HepG2 (cell line): ENCODE measurements at regions not wholly inside any gene's neighbourhood (a gene's known extent, or its start where the extent isn't known, plus 50 kb on each side); places are given as distances from the start of the nearest gene placed in this dataset.

Source experiments
- ATAC-seq: fragments of 200-7000 bp; cut with Tn5 transposase; 3 replicates; pipeline ENCODE4 v1.9.1; 2020; ENCODE audit warnings: mild to moderate bottlenecking, moderate library complexity
- BruUV-seq: library from RNA; stranded (reverse); fragments of 400-500 nt; replicated peaks from 2 replicates; lab custom pipeline; 2021; lab: Mats Ljungman, UMichigan
- CTCF ChIA-PET: fragments of 300-600 bp; formaldehyde crosslinking; extraction: SDS; loops from one replicate; lab custom pipeline; 2021; ENCODE audit warnings: low total read pairs, inconsistent platforms, low intra/inter-chr PET ratio; lab: Yijun Ruan, JAX
- POLR2A ChIA-PET: fragments of 350-600 bp; sonication (Branson Sonifier 250); formaldehyde crosslinking; loops from one replicate; lab custom pipeline; 2020; ENCODE audit warnings: antibody characterized with exemption, inconsistent platforms; lab: Yijun Ruan, JAX
- DNase-seq: peaks from one replicate; pipeline ENCODE4 v3.0.0-alpha.2; 2015; ENCODE audit warnings: low spot score
- FAIRE-seq: peaks from 3 replicates; lab custom pipeline; 2011; peaks lifted over from hg19 to GRCh38; lab: Jason Lieb, UNC
- H2AFZ ChIP-seq: one replicate; pipeline ENCODE4 v1.6.1; 2011; ENCODE audit warnings: low read length, inconsistent platforms
- H3K27ac ChIP-seq: fragments of 300-600 bp; 3 replicates; pipeline ENCODE4 v1.8.0; 2011; ENCODE audit warnings: mixed run types, mild to moderate bottlenecking, mixed read lengths, low read length, inconsistent platforms; ENCODE audit not compliant: insufficient read depth; ENCODE audit errors: extremely low read length
- H3K27me3 ChIP-seq, 2 experiments: fragments of 200-600 bp in 1 of 2; 2 replicates in 1 of 2; 3 replicates in 1 of 2; pipeline versions ENCODE4 v1.6.0 to v1.8.0; 2011; ENCODE audit warnings: low read length in 2 of 2, mild to moderate bottlenecking in 2 of 2, moderate library complexity in 2 of 2, inconsistent platforms in 1 of 2; ENCODE audit not compliant: insufficient read depth in 2 of 2, control insufficient read depth in 1 of 2
- H3K36me3 ChIP-seq, 2 experiments: fragments of 200-600 bp in 1 of 2; replicated peaks in 1 of 2; 2 replicates in 1 of 2; 3 replicates in 1 of 2; pipeline versions ENCODE4 v1.5.1 to v1.8.0; 2011; ENCODE audit warnings: low read length in 2 of 2, inconsistent platforms in 1 of 2; ENCODE audit not compliant: insufficient read depth in 2 of 2, control insufficient read depth in 1 of 2
- H3K4me1 ChIP-seq: 2 replicates; pipeline ENCODE4 v1.5.1; 2012; ENCODE audit warnings: low read length, inconsistent platforms; ENCODE audit not compliant: insufficient read depth
- H3K4me2 ChIP-seq: 2 replicates; pipeline ENCODE4 v1.6.0; 2011; ENCODE audit warnings: low read depth, low read length, inconsistent platforms
- H3K4me3 ChIP-seq, 3 experiments: fragments of 200-600 bp in 1 of 3; sonication (generic), shearing (Covaris generic) in 1 of 3; replicated peaks in 1 of 3; 2 replicates each; pipeline ENCODE4 v1.5.1; 2011 to 2016; ENCODE audit warnings: low read length in 3 of 3, inconsistent platforms in 2 of 3, low read depth in 2 of 3, mild to moderate bottlenecking in 2 of 3, control low read depth in 1 of 3, mixed read lengths in 1 of 3; ENCODE audit not compliant: insufficient read depth in 1 of 3
- H3K79me2 ChIP-seq: one replicate; pipeline ENCODE4 v1.6.1; 2011; ENCODE audit warnings: low read length, inconsistent platforms; ENCODE audit not compliant: insufficient read depth
- H3K9ac ChIP-seq: 2 replicates; pipeline ENCODE4 v1.6.0; 2011; ENCODE audit warnings: mild to moderate bottlenecking, low read depth, low read length, inconsistent platforms; ENCODE audit not compliant: insufficient read depth
- H3K9me3 ChIP-seq: 2 replicates; pipeline ENCODE4 v1.5.1; 2012; ENCODE audit warnings: mild to moderate bottlenecking, low read length
- H4K20me1 ChIP-seq: 2 replicates; pipeline ENCODE4 v1.6.0; 2011; ENCODE audit warnings: inconsistent platforms, mild to moderate bottlenecking, low read length, moderate library complexity; ENCODE audit not compliant: insufficient read depth
- IRX3 ChIP-seq: sonication (generic); formaldehyde crosslinking; IDR thresholded peaks from 2 replicates; pipeline ENCODE4 v1.8.1; 2023; ENCODE audit warnings: mild to moderate bottlenecking, low read depth, missing genetic modification reagents, borderline replicate concordance
- MXD1 ChIP-seq: sonication (generic); formaldehyde crosslinking; IDR thresholded peaks from 2 replicates; pipeline ENCODE4 v1.4.0; 2020; ENCODE audit warnings: mild to moderate bottlenecking, missing genetic modification reagents
- NKX3-1 ChIP-seq: sonication (generic); formaldehyde crosslinking; IDR thresholded peaks from 2 replicates; pipeline ENCODE4 v1.5.0; 2020; ENCODE audit warnings: missing genetic modification reagents
- NR3C1 ChIP-seq: sonication (generic); formaldehyde crosslinking; IDR thresholded peaks from 2 replicates; pipeline ENCODE4 v1.4.0; 2020; ENCODE audit warnings: missing genetic modification reagents
- SETDB1 ChIP-seq: sonication (generic); formaldehyde crosslinking; IDR thresholded peaks from 2 replicates; pipeline ENCODE4 v1.5.1; 2020; ENCODE audit warnings: missing genetic modification reagents, mild to moderate bottlenecking, borderline replicate concordance
- TARDBP ChIP-seq: sonication (generic); formaldehyde crosslinking; IDR thresholded peaks from 2 replicates; pipeline ENCODE4 v1.8.0; 2022; ENCODE audit warnings: mild to moderate bottlenecking, missing genetic modification reagents
- TEF ChIP-seq: sonication (generic); formaldehyde crosslinking; IDR thresholded peaks from 2 replicates; pipeline ENCODE4 v1.5.0; 2020; ENCODE audit warnings: missing genetic modification reagents
- ZNF326 ChIP-seq: sonication (generic); formaldehyde crosslinking; IDR thresholded peaks from 2 replicates; pipeline ENCODE4 v1.4.0; 2020; ENCODE audit warnings: missing genetic modification reagents, borderline replicate concordance
- ZNF597 ChIP-seq: sonication (generic); formaldehyde crosslinking; IDR thresholded peaks from 2 replicates; pipeline ENCODE4 v1.5.0; 2020; ENCODE audit warnings: missing genetic modification reagents
- ZNF879 ChIP-seq: sonication (generic); formaldehyde crosslinking; IDR thresholded peaks from 2 replicates; pipeline ENCODE4 v1.8.1; 2023; ENCODE audit warnings: missing genetic modification reagents
- in situ Hi-C: cut with HindIII; loops from 2 replicates; pipeline ENCODE4 v1.10.0; 2017; ENCODE audit warnings: low pct_unique_long_range_greater_than_20kb; ENCODE audit not compliant: extremely low pct_ligation_motif_present
- intact Hi-C: fragments of 100-400 bp; cut with micrococcal nuclease; formaldehyde crosslinking; loops from one replicate; pipeline ENCODE4 v1.10.0; 2022; ENCODE audit not compliant: unreplicated experiment
- TF ChIP-seq, protein P1 (sequence below): sonication (generic); formaldehyde crosslinking; IDR thresholded peaks from 2 replicates; pipeline ENCODE4 v1.8.0; 2022; ENCODE audit warnings: mild to moderate bottlenecking, missing genetic modification reagents, moderate library complexity

DNA sequence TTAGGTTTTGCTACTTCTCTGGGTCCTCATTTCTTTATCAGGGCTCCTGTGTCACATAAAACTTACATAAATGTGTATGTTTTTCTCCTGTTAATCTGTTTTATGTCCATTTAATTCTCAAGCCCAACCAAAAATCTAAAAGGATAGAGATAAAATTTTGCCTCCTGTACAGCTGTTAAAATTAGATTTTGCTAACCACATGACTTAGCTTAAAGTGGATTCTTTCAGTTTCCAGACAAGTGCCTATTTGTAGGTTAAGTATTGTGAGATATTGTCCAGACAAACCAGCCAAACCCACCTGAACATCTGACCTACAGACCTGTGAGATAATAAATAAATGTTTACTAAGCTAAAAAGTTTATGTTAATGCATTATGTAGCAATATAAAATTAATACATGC is 465.5 kb downstream of the SI start:
- CTCF ChIA-PET: no interaction called here
- in situ Hi-C loops (no loop called here), intact Hi-C loops (no loop called here)
- no peaks in the 10 kb centered on the region for H3K27me3 ChIP-seq
- no peaks in the 10 kb centered on the region for H4K20me1 ChIP-seq
- no peak for TF ChIP-seq ZNF879 (CRISPR knock-in tag)
- no peak for TF ChIP-seq NKX3-1 (CRISPR knock-in tag)
- no peak for TF ChIP-seq MXD1
- no peak for TF ChIP-seq NR3C1
- TF ChIP-seq ZNF326 (CRISPR knock-in tag): no peak
- TF ChIP-seq TEF (CRISPR knock-in tag): no peak
- TF ChIP-seq ZNF597: no peak
- no peak for TF ChIP-seq IRX3 (CRISPR knock-in tag)
- no peak for TF ChIP-seq SETDB1 (CRISPR knock-in tag)
- TF ChIP-seq, protein P1, sequence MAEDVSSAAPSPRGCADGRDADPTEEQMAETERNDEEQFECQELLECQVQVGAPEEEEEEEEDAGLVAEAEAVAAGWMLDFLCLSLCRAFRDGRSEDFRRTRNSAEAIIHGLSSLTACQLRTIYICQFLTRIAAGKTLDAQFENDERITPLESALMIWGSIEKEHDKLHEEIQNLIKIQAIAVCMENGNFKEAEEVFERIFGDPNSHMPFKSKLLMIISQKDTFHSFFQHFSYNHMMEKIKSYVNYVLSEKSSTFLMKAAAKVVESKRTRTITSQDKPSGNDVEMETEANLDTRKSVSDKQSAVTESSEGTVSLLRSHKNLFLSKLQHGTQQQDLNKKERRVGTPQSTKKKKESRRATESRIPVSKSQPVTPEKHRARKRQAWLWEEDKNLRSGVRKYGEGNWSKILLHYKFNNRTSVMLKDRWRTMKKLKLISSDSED (CRISPR knock-in tag): no peak
- TF ChIP-seq TARDBP: no peak
- no peaks in the 10 kb centered on the region for H3K79me2 ChIP-seq
- FAIRE-seq: no peak
- no peaks in the 10 kb centered on the region for H3K4me1 ChIP-seq
- no peak overlapping the region for H3K4me2 ChIP-seq
- ATAC-seq: no peak
- no peak for DNase-seq
- no peak overlapping the region for H2AFZ ChIP-seq
- H3K27ac ChIP-seq: no peak overlapping the region
- H3K9me3 ChIP-seq: no peaks in the 10 kb centered on the region
- no peaks in the 10 kb centered on the region for H3K36me3 ChIP-seq
- no peak overlapping the region for H3K4me3 ChIP-seq
- H3K9ac ChIP-seq: no peak overlapping the region
- POLR2A ChIA-PET: no interaction called here
- no TSS peak for BruUV-seq
